Globus pallidus (tissue), 1 donor: ENCODE measurements at regions not wholly inside any gene's neighbourhood (a gene's known extent, or its start where the extent isn't known, plus 50 kb on each side); places are given as distances from the start of the nearest gene placed in this dataset.

ENCODE experiments used
- DNase-seq: peaks from one replicate; pipeline ENCODE4 v3.0.0-alpha.2; 2015; ENCODE audit warnings: low spot score

GRCh38 chr20:52493171-52493721 lies 301.7 kb upstream of the ZFP64 start:
- no peak for DNase-seq

- DNase-seq: no peak
These were observed 299.3 kb upstream of the ZFP64 start for GRCh38 chr20:52490711-52491430.

GRCh38 chr20:52484438-52484837 lies 292.9 kb upstream of the ZFP64 start:
- no peak for DNase-seq

- DNase-seq: no peak
These were observed 291.8 kb upstream of the ZFP64 start for GRCh38 chr20:52483382-52483781.

GRCh38 chr20:52482044-52482443 lies 290.5 kb upstream of the ZFP64 start:
- DNase-seq: no peak

GRCh38 chr20:52481443-52481842 lies 289.9 kb upstream of the ZFP64 start:
- no peak for DNase-seq

GRCh38 chr20:52476074-52476750 lies 284.6 kb upstream of the ZFP64 start:
- no peak for DNase-seq

- no peak for DNase-seq
These were observed 281.6 kb upstream of the ZFP64 start for GRCh38 chr20:52473186-52473585.

- DNase-seq: no peak
These were observed 279.0 kb upstream of the ZFP64 start for GRCh38 chr20:52470561-52470960.

GRCh38 chr20:52469128-52469527 lies 277.5 kb upstream of the ZFP64 start:
- no peak for DNase-seq

GRCh38 chr20:52465991-52466390 lies 274.4 kb upstream of the ZFP64 start:
- DNase-seq: no peak

- DNase-seq: no peak
These were observed 270.0 kb upstream of the ZFP64 start for GRCh38 chr20:52461582-52461981.

- DNase-seq: no peak
These were observed 267.6 kb upstream of the ZFP64 start for GRCh38 chr20:52459150-52459549.

GRCh38 chr20:52457826-52458225 lies 266.2 kb upstream of the ZFP64 start:
- no peak for DNase-seq

- no peak for DNase-seq
These were observed 263.1 kb upstream of the ZFP64 start for GRCh38 chr20:52454660-52455059.

GRCh38 chr20:52448513-52449232 lies 257.1 kb upstream of the ZFP64 start:
- DNase-seq: no peak

GRCh38 chr20:52447225-52447551 lies 255.6 kb upstream of the ZFP64 start:
- no peak for DNase-seq

GRCh38 chr20:52446421-52447224 lies 255.0 kb upstream of the ZFP64 start:
- no peak for DNase-seq

- DNase-seq: no peak
These were observed 252.9 kb upstream of the ZFP64 start for GRCh38 chr20:52444455-52444854.

- no peak for DNase-seq
These were observed 252.3 kb upstream of the ZFP64 start for GRCh38 chr20:52443874-52444273.

GRCh38 chr20:52441710-52442109 lies 250.1 kb upstream of the ZFP64 start:
- DNase-seq: no peak

- DNase-seq: no peak
These were observed 247.8 kb upstream of the ZFP64 start for GRCh38 chr20:52439375-52439774.
